ENCODE measurements at regions not wholly inside any gene's neighbourhood (a gene's known extent, or its start where the extent isn't known, plus 50 kb on each side); places are given as distances from the start of the nearest gene placed in this dataset.
"Not testable (repeated sequence)": the region's sequence is repeated elsewhere in the genome, so short reads cannot be mapped to it uniquely, and the experiment has no call there.

GRCh38 chr2:40584432-40584831 lies 132.5 kb upstream of the SLC8A1 start:
- no peak for DNase-seq

GRCh38 chr2:40591774-40592173 lies 139.9 kb upstream of the SLC8A1 start:
- DNase-seq: no peak

- no peak for DNase-seq
Observed at GRCh38 chr2:40592218-40592617, 140.3 kb upstream of the SLC8A1 start.

GRCh38 chr2:40606862-40607261 lies 155.0 kb upstream of the SLC8A1 start:
- no peak for DNase-seq

- no peak for DNase-seq
Observed at GRCh38 chr2:40611196-40611595, 159.3 kb upstream of the SLC8A1 start.

- no peak for DNase-seq
Observed at GRCh38 chr2:40625849-40626248, 174.0 kb upstream of the SLC8A1 start.

- no peak for DNase-seq
Observed at GRCh38 chr2:40628556-40628955, 176.7 kb upstream of the SLC8A1 start.

- no peak for DNase-seq
Observed at GRCh38 chr2:40629768-40630434, 178.0 kb upstream of the SLC8A1 start.

GRCh38 chr2:40639320-40639719 lies 187.4 kb upstream of the SLC8A1 start:
- no peak for DNase-seq

- DNase-seq: no peak
Observed at GRCh38 chr2:40642237-40642636, 190.3 kb upstream of the SLC8A1 start.

GRCh38 chr2:40642726-40643125 lies 190.8 kb upstream of the SLC8A1 start:
- no peak for DNase-seq

- no peak for DNase-seq
Observed at GRCh38 chr2:40646642-40647041, 194.8 kb upstream of the SLC8A1 start.

GRCh38 chr2:40652155-40652554 lies 200.3 kb upstream of the SLC8A1 start:
- DNase-seq: no peak

- DNase-seq: no peak
Observed at GRCh38 chr2:40653829-40654228, 201.9 kb upstream of the SLC8A1 start.

- no peak for DNase-seq
Observed at GRCh38 chr2:40654346-40654745, 202.5 kb upstream of the SLC8A1 start.

GRCh38 chr2:40658941-40659340 lies 207.1 kb upstream of the SLC8A1 start:
- DNase-seq: no peak

- DNase-seq: no peak
Observed at GRCh38 chr2:40665493-40666232, 213.8 kb upstream of the SLC8A1 start.

GRCh38 chr2:40666398-40666797 lies 214.5 kb upstream of the SLC8A1 start:
- no peak for DNase-seq

- DNase-seq: no peak
Observed at GRCh38 chr2:40668425-40668824, 216.5 kb upstream of the SLC8A1 start.

GRCh38 chr2:40676134-40676790 lies 224.4 kb upstream of the SLC8A1 start:
- not testable (repeated sequence) for DNase-seq

GRCh38 chr2:40680547-40680946 lies 228.7 kb upstream of the SLC8A1 start:
- no peak for DNase-seq

- DNase-seq: no peak
Observed at GRCh38 chr2:40690036-40690435, 238.1 kb upstream of the SLC8A1 start.

- DNase-seq: no peak
Observed at GRCh38 chr2:40690525-40690924, 238.6 kb upstream of the SLC8A1 start.
